H1 (cell line): ENCODE measurements at regions not wholly inside any gene's neighbourhood (a gene's known extent, or its start where the extent isn't known, plus 50 kb on each side); places are given as distances from the start of the nearest gene placed in this dataset.

Experiments used
- ATF3 ChIP-seq: IDR thresholded peaks from 2 replicates; pipeline ENCODE4 v1.6.1; 2011; ENCODE audit warnings: low read depth, mild to moderate bottlenecking, low read length; ENCODE audit not compliant: insufficient read depth
- CHD2 ChIP-seq: IDR thresholded peaks from 2 replicates; pipeline ENCODE4 v1.6.1; 2012; ENCODE audit warnings: low read length, improper control_type of control experiment
- CTCF ChIP-seq, 3 experiments: IDR thresholded peaks; 1 replicate in 2 of 3; 2 replicates in 1 of 3; pipeline versions ENCODE4 v1.5.1 to v1.6.1; 2011; ENCODE audit warnings: low read length in 3 of 3, mild to moderate bottlenecking in 3 of 3, inconsistent platforms in 2 of 3, low read depth in 1 of 3, moderate library complexity in 1 of 3; ENCODE audit not compliant: insufficient read depth in 1 of 3; ENCODE audit errors: control extremely low read depth in 1 of 3
- E2F6 ChIP-seq: IDR thresholded peaks from 2 replicates; pipeline ENCODE4 v1.6.1; 2012; ENCODE audit warnings: inconsistent platforms
- EP300 ChIP-seq, 2 experiments: IDR thresholded peaks; 1 replicate in 1 of 2; 2 replicates in 1 of 2; pipeline ENCODE4 v1.6.1; 2011 to 2012; ENCODE audit warnings: low read depth in 2 of 2, low read length in 2 of 2, mild to moderate bottlenecking in 2 of 2, borderline replicate concordance in 1 of 2, inconsistent platforms in 1 of 2, moderate library complexity in 1 of 2
- KDM1A ChIP-seq: fragments of 200-600, 300-600 bp; sonication (generic); IDR thresholded peaks from 2 replicates; pipeline ENCODE4 v1.7.1; 2016; ENCODE audit warnings: mild to moderate bottlenecking, low read length, borderline replicate concordance
- SIX5 ChIP-seq: IDR thresholded peaks from 2 replicates; pipeline ENCODE4 v1.6.1; 2011; ENCODE audit warnings: mild to moderate bottlenecking, low read depth, low read length
- SP1 ChIP-seq: IDR thresholded peaks from 2 replicates; pipeline ENCODE4 v1.6.1; 2011; ENCODE audit warnings: low read depth, low read length
- SP2 ChIP-seq: IDR thresholded peaks from 2 replicates; pipeline ENCODE4 v1.6.1; 2012; ENCODE audit warnings: mild to moderate bottlenecking, low read length, inconsistent platforms
- TCF12 ChIP-seq: IDR thresholded peaks from 2 replicates; pipeline ENCODE4 v1.6.1; 2011; ENCODE audit warnings: low read depth, mild to moderate bottlenecking, low read length
- ZNF274 ChIP-seq: IDR thresholded peaks from 2 replicates; pipeline ENCODE4 v1.7.0; 2012; ENCODE audit warnings: low read length, borderline replicate concordance; ENCODE audit errors: extremely low read depth

GRCh38 chr3:194785315-194785714 is 99.6 kb downstream of the FAM43A start (continued):
- TF ChIP-seq TCF12 = no peak
- TF ChIP-seq ZNF274 = no peak
- no peak for TF ChIP-seq ATF3
- TF ChIP-seq SIX5 = no peak
- TF ChIP-seq EP300 (IDR thresholded peaks at IDR 0.05; ENCODE audit: borderline replicate concordance in 1 of 2, low read depth in 2 of 2, low read length in 2 of 2) = no peak
- no peak for TF ChIP-seq SP1
- no peak for TF ChIP-seq KDM1A
- TF ChIP-seq CHD2 = no peak
- TF ChIP-seq CTCF (IDR thresholded peaks at IDR 0.05; ENCODE audit: control extremely low read depth in 1 of 3, insufficient read depth in 1 of 3, low read depth in 1 of 3, low read length in 3 of 3) = no peak
- no peak for TF ChIP-seq E2F6
- TF ChIP-seq SP2 = no peak
